Middle frontal gyrus (tissue), 1 donor: ENCODE measurements at regions not wholly inside any gene's neighbourhood (a gene's known extent, or its start where the extent isn't known, plus 50 kb on each side); places are given as distances from the start of the nearest gene placed in this dataset.

Experiments
- DNase-seq: peaks from one replicate; pipeline ENCODE4 v3.0.0-alpha.2; 2015; ENCODE audit warnings: low spot score; ENCODE audit errors: extremely low spot score

GRCh38 chr1:4268262-4268888, 368.3 kb upstream of the C1orf174 start:
- no peak for DNase-seq

- no peak for DNase-seq
These were observed 368.8 kb upstream of the C1orf174 start for GRCh38 chr1:4268889-4269284.

- no peak for DNase-seq
These were observed 369.3 kb upstream of the C1orf174 start for GRCh38 chr1:4269330-4269729.

DNA sequence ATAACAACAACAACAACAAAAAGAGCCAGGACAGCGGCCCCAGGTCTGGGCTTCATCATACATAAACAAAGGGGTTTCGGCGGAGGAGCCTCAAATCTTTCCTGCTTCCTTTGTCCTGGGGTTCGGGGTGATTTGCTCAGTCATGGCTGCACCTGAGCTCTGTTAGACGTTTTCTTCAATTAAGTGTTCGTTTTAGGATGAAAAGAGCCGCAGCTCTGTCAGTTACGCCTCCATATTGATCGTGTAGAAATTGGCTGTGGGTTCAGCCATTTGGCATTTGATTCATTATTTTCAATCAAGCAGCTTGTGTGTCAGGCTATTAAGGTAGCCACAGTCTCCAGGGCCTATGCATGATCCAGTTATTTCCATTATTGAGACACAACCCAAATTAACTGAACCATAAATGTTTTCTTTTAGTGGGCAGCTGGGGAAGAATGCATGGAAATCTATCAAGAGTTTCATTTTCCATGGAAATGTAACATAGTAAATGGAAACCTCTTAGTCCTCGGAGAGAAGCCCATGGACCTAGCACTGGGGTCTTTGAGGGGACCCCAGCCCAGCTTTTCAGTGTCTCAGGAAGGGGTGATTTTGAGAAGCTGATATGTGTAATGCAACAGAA, 370.0 kb upstream of the C1orf174 start:
- no peak for DNase-seq

DNA sequence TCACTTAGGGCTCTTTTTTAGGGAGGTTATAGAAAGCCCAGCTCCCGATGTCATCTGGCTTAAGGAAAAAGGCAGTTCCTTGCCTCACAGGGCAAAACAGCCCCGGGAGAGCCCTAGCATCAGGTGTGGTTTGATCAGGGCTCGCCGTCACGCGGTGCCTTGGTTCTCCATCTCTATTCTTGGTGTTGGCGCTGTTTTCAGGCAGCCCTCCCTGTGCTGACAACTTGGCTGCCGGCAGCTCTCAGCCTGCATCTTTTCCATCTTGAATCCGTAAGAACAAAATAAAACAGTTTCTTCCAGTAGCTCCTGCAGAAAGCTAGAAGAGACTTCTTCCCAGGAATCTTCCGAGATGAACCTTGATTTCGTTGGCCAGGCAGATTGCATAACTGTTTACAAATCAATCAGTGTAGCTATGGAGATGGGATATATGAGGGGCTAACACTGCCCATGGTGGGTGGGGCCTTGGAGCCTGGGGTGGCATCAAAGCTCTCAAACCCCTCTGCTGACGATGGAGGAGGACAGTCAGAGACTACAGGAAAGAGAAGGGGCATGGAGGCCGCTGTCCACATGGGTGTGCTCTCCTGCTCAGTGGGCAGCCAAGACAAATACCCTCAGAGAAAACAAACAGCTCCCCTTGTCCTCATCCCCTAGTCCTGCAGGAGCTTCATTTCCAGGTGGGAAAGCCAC, 370.7 kb upstream of the C1orf174 start:
- DNase-seq, result no peak

DNA sequence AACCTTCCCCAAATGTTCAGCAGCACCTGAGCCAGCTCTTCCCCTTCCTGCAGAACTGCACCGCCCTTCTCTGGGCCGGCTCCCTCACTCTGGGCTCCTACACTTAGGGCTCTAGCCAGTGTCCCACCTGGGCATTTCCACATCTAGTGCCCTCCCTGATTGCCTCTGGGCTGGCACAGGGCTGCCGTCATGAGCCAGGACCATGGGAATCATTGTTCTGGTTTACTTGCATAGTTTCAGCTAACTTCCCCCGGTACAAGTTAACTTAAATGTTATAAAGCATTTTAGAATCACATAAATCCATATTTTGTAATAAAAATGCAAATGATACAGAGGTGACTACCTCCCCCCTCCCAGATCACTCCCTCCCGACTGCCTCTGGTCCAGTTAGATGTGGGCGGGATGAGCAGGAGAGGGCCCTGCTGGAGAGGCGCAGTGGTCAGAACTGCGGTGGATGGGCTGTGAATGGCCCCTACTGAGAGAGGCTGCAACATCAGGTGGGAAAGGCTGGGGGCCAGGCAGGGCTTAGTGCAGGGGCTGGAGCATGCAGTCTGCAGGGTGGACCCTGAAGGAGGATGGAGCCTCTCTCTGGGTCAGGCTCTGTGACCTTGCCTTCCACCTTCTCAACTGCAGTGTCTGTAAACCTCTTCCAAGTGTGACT, 371.4 kb upstream of the C1orf174 start:
- DNase-seq, result no peak

GRCh38 chr1:4272568-4272967, 372.5 kb upstream of the C1orf174 start:
- DNase-seq, result no peak

- DNase-seq, result no peak
These were observed 373.2 kb upstream of the C1orf174 start for GRCh38 chr1:4273243-4273642.

DNA sequence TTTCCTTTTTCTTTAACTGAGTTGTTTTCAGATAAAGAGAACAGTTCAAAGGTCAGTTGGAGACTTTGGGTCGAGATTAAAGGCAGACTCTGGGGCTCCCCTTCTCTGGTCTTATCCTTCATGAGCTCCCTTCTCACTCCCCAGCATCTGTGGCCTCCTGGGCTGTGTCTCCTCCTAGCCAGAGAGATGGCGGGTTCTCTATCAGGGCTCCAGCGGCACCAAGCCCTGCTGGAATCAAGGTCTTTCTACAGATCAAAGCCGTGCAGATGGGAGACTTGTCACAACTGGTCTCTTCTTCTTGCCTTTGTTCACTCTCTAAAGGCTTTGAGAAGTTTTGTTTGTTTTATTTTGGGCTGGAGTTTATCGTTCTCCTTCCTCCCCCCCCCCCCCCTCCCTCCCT, 373.7 kb upstream of the C1orf174 start:
- no peak for DNase-seq

DNA sequence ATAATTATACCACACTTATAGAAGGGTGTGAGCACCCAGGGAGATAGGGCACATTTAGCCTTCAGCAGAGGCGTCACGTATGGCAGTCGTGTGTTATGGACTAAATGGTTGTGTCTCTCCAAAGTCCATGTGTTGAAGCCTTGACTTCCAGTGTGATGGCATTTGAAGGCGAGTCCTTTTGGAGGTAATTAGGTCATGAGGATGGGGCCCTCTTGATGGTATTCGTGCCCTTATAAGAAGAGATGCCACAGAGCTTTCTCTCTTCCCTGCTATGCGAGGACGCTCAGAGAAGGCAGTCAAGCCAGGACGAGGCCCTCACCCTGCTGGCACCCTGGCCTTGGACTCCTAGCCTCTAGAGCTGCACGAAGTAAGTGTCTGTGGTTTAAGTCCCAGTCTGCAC, 375.0 kb upstream of the C1orf174 start:
- DNase-seq, result no peak

DNA sequence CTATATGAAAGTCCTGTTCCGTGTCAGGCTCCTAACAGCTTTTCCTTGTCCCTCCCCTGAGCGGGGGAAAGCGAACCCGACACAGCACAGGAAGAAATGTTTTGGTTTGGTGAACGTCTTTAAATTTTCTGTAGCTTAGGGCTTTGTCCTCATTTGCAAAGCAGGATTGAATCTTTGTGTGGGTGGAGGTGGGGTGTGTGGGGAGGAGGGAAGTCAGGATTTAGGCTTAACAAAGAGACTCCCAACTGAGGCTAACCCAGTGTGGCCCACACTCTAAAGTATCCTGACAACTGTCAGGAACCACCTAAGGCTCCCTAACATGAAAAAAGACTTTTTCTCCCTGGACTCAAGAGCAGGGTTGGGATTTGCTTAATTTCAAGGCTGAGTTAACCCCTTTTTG, 376.2 kb upstream of the C1orf174 start:
- DNase-seq, result no peak

GRCh38 chr1:4277598-4277997, 376.8 kb upstream of the AJAP1 start:
- no peak for DNase-seq

DNA sequence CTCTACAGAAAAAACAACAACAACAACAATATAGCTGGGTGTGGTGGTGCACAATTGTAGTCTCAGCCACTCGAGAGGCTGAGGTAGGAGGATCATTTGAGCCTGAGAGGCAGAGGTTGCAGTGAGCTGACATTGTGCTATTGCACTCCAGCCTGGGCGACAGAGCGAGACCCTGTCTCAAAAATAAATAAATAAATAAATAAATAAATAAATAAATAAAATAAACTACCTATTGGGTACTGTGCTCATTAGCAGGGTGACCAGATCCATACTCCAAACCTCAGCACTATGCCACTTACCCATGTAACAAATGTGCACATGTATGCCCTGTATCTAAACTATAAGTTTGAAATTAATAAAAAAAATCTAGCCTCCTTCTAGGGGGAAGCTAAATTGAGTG, 369.4 kb upstream of the AJAP1 start:
- no peak for DNase-seq

DNA sequence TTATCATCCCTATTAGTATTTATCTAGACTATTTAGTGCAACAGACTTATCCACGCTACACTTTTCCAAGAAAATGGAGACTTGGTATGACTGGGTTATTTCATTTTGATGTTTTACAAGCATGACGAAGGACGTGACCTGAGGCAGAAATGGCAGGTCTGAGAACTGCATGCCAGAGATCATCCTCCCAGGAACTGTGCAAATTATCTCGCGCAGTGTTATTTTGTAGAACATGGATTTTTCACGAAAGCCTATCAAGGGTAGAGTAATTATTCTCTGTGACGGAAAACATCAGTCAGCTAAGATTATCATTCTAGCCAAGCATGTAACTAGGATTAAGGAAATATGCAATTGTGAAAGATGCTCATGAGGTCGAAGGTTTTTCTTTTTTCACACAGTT, 361.5 kb upstream of the AJAP1 start:
- DNase-seq, result no peak

DNA sequence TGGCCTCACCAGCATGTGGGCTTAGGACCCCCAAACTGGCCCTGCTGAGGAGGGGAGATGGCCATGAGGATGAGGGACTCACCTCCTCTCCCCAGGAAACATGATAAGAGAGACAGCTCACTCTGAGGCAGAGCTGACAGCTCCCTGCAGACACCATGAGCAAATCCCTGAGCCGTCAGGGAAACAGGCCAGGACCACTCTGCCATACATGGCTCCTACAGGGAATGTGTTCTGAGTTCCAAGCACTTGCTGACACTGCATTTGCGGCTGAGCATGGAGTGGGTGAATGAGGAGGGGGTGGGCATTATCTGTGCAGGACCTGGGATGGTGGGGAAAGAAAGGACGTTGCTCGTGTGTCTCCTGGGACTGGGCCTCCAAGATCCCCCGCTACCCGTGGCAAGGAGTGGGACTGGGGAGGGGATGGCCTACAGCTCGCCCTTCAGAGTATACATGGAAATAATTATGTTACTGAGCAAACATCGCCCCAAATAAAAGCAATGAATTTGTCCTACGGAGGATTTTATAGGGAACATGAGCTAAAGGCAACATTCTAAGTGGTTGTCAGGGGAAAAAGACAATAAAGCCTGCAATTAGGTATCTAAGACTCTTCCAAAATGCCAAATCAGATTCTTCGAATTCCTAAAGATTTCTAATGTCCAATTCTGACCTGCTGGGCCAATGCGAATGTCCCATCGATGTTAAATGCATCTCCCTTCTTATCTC, 355.9 kb upstream of the AJAP1 start:
- no peak for DNase-seq

GRCh38 chr1:4301007-4301406, 353.4 kb upstream of the AJAP1 start:
- no peak for DNase-seq

- no peak for DNase-seq
These were observed 351.1 kb upstream of the AJAP1 start for GRCh38 chr1:4303303-4303702.

DNA sequence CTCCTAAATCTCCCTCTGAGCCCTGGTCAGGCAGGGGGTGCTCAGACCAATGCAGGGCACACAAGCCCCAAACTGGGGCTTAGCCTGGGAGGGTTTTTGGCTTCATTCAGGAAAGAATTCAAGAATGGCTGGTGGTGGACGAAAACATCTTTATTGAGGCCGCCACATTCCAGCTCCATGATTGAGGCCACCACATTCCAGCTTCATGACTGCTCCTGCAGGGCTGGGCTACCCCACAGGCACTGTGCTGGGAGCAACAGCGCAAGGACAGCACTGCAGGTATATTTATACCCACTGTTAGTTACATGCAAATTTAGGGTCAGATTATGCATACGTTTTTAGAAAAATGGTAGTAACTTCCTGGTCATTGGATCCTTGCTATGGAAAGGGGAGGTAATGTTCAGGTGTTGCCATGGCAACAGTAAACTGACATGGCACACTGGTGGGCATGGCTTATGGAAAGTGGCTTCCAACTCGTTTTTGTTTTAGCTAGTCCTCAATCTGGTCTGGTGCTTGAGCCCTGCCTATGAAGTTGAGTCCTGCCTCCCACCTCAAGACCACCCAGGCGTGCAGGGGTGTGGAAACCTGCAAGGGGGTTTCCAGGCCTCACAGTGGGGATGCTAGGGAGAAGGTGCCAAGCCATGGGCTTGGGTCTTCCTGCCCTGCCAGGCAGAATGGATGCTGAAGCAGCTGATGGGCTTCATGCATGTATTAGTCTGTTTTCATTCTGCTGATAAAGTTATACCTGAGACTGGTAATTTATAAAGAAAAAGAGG, 348.7 kb upstream of the AJAP1 start:
- no peak for DNase-seq

- DNase-seq, result no peak
These were observed 347.6 kb upstream of the AJAP1 start for GRCh38 chr1:4306559-4307467.

DNA sequence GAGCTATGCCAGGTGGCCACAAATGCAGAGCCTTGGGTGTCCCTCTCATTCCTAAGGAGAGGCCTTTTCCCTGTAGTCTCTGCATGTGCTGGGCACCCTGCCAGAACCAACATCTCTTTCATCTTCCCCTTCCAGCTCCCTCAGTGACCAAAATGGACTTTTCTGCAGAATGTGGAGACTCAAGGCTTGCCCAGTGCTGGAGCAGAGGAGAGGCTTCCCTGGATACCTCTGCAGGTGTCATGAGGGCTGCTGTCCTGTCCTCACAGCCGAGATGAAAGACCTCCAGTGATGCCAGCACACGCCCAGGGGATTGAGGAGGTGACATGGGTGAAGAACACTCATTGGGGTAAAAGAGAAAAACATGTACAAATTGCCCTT, 347.0 kb upstream of the AJAP1 start:
- DNase-seq, result no peak
